ENCODE measurements at regions not wholly inside any gene's neighbourhood (a gene's known extent, or its start where the extent isn't known, plus 50 kb on each side); places are given as distances from the start of the nearest gene placed in this dataset.

DNA sequence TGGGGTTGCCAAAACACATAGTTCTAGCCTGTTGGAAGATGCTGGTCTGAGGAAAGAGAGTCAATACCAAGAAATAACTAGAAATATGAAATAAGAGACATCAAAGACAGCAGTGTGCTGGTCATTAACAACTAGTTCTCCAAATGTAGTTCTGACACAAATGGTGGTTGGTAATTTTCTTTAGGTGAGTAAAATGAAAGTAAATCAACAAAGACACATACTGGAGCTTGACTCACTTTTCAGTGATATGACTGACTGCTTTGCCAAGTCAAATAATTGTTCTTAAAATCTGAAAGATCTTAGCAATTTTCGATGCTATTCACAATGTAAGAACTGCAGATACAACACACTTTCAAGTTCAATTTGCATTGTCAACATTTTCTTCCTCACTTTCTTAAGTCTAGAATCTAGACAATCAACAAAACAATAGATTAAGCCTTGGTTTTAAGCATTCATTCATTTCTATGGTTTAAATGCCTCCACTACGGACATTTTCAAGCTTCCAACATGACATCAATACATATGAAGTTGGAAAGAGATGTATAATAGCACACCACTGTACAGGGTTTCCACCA, 166.8 kb upstream of the MAP3K1 start:
- Histone ChIP-seq H3K36me3 (no peaks in the 10 kb centered on the region), H3K9me3 (no peaks in the 10 kb centered on the region), H3K27me3 (no peaks in the 10 kb centered on the region), H3K27ac (replicated peaks in 1 of 4) (no peak overlapping the region), H3K4me1 (peaks cover 0 to 9% (median 4%) of the 10 kb centered on the region in 4 donors), H3K4me3 (no peak overlapping the region)
- TF ChIP-seq POLR2AphosphoS5 (IDR thresholded peaks at IDR 0.05): no peak
- no peak for TF ChIP-seq EP300 (IDR thresholded peaks at IDR 0.05)
- TF ChIP-seq POLR2A (IDR thresholded peaks at IDR 0.05; ENCODE audit: low read depth): no peak
- TF ChIP-seq, protein P1, sequence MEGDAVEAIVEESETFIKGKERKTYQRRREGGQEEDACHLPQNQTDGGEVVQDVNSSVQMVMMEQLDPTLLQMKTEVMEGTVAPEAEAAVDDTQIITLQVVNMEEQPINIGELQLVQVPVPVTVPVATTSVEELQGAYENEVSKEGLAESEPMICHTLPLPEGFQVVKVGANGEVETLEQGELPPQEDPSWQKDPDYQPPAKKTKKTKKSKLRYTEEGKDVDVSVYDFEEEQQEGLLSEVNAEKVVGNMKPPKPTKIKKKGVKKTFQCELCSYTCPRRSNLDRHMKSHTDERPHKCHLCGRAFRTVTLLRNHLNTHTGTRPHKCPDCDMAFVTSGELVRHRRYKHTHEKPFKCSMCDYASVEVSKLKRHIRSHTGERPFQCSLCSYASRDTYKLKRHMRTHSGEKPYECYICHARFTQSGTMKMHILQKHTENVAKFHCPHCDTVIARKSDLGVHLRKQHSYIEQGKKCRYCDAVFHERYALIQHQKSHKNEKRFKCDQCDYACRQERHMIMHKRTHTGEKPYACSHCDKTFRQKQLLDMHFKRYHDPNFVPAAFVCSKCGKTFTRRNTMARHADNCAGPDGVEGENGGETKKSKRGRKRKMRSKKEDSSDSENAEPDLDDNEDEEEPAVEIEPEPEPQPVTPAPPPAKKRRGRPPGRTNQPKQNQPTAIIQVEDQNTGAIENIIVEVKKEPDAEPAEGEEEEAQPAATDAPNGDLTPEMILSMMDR (IDR thresholded peaks at IDR 0.05): no peak
- intact Hi-C loops (cut with DNase I): no loop called here
- no peak for DNase-seq (ENCODE audit: extremely low spot score)
- 94% methylated on average over 2 of the region's 2 CpGs for WGBS

DNA sequence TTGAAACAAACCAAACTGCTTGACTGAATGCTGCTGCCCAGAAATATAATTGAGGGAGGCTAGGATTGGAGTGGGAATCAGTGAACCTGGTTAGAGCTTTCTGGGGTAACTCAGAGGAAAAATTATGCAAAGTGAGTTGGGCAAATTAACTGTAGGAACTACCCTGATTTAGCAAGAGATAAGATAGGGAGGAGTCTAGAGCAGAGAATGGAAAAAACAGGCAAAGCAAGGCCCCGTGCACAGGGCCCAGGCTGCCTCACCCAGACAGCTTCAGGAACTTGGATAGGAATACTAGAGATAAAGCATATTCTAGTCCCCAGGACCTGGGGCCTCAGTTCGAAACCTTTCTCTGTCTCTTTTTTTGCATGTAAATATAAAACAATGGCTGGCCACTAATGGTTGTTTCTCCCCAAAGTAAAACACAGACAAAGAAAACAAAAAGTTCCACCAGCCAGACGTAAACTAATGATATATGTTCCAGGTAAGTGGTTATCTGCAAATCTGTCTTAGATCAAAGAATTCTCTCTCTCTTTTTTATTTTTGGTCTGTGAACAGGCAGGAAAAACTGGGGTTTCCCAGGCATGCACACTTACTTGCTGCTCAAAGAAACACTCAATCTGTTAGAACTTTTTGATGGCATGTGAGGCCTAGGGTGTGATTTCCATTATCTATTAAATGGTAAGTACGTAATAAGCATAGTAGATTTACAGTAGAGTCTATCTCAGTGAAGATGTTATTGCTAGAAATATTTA, 168.1 kb upstream of the MAP3K1 start:
- TF ChIP-seq, protein P1 (IDR thresholded peaks at IDR 0.05): no peak
- TF ChIP-seq POLR2AphosphoS5 (IDR thresholded peaks at IDR 0.05) (no peak), EP300 (IDR thresholded peaks at IDR 0.05) (no peak), POLR2A (IDR thresholded peaks at IDR 0.05; ENCODE audit: low read depth) (no peak)
- Histone ChIP-seq H3K36me3 (no peaks in the 10 kb centered on the region), H3K4me1 (peaks cover 0 to 9% (median 4%) of the 10 kb centered on the region in 4 donors), H3K9me3 (no peaks in the 10 kb centered on the region), H3K27me3 (no peaks in the 10 kb centered on the region), H3K4me3 (no peak overlapping the region), H3K27ac (replicated peaks in 1 of 4) (no peak overlapping the region)
- intact Hi-C loops (cut with DNase I): no loop called here
- DNase-seq (ENCODE audit: extremely low spot score): no peak
- 90% methylated on average over 4 of the region's 4 CpGs for WGBS

DNA sequence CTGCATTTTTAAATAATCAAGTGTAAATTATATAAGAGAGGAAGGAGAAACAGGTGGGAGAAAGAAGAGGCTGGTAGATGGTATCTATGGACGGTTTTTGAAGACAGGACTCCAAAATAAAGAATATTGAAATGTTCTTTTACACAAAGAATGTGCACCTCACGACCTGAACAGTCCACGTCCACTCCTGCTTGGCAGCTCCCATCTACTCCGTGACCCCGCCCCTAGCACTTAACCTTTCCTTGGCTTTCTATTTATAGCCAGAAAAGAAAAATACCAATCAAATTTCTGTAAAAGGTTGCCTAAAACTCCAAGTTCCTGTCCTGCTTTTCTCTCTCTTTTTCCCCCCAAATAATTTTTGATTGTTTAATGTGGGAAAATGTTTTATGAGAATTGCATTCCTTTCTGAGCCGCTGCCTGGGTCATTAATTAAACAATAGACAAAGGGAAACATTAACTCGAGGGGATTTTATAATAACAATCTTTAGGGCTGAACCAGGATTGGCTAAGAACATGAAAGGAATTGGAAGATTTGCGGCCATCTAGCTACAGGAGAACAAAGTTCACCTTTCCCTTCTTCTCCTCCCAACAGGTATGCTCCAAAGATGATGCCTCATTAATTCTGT, 173.6 kb upstream of the MAP3K1 start:
- WGBS: 52% methylated on average over 8 of the region's 8 CpGs

DNA sequence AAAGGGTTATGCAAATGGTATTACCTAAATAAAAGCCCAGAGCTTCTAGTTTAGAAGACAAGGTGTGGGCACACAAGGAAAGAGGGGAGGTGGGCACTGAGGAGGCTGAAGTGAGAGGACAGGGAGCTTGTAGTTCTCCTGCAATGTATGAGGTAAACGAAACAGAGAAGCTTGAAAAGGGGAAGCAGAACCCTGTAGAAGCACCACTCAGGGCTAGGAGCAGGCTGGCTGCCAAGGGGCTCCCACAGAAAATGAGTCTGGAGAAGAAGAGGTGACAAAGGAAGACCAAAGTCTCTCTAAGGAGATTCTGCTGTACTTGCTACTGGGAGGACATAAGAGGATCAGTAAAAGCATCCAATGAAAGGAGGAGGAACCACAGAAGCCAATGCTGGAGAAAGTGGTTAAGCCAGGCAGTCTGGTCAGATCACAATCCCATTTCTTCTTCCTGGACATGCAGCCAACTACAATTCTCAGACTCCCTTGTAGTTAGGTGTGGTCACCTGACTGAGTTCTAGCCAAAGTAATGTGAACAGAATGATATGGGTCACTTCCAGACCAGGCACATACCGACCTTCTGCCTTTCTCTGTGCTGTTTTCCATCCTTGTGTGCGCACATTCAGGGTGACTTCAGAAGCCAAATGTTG, 174.5 kb upstream of the MAP3K1 start:
- Histone ChIP-seq H3K27ac (replicated peaks in 1 of 4) (no peak overlapping the region), H3K4me3 (no peak overlapping the region), H3K4me1 (peaks cover 0 to 4% (median 0%) of the 10 kb centered on the region in 4 donors), H3K27me3 (no peaks in the 10 kb centered on the region), H3K36me3 (no peaks in the 10 kb centered on the region), H3K9me3 (no peaks in the 10 kb centered on the region)
- intact Hi-C loops (cut with DNase I): no loop called here
- WGBS: 88% methylated on average over 3 of the region's 3 CpGs
- no peak for TF ChIP-seq POLR2A (IDR thresholded peaks at IDR 0.05; ENCODE audit: low read depth)
- TF ChIP-seq POLR2AphosphoS5 (IDR thresholded peaks at IDR 0.05): no peak
- no peak for TF ChIP-seq EP300 (IDR thresholded peaks at IDR 0.05)
- TF ChIP-seq, protein P1 (IDR thresholded peaks at IDR 0.05): no peak
- DNase-seq (ENCODE audit: extremely low spot score): no peak

More for the DNA sequence above, 173.6 kb upstream of the MAP3K1 start:
- Histone ChIP-seq H3K36me3 (no peaks in the 10 kb centered on the region), H3K27me3 (no peaks in the 10 kb centered on the region), H3K4me1 (peaks cover 0 to 4% (median 0%) of the 10 kb centered on the region in 4 donors), H3K27ac (replicated peaks in 1 of 4) (no peak overlapping the region), H3K9me3 (no peaks in the 10 kb centered on the region), H3K4me3 (no peak overlapping the region)
- intact Hi-C loops (cut with DNase I): no loop called here
- TF ChIP-seq POLR2A (IDR thresholded peaks at IDR 0.05; ENCODE audit: low read depth) (no peak), EP300 (IDR thresholded peaks at IDR 0.05) (no peak), POLR2AphosphoS5 (IDR thresholded peaks at IDR 0.05) (no peak)
- TF ChIP-seq, protein P1 (IDR thresholded peaks at IDR 0.05): no peak
- DNase-seq (ENCODE audit: extremely low spot score): no peak
